IPS-NIHi11 (cell line): ENCODE measurements at regions not wholly inside any gene's neighbourhood (a gene's known extent, or its start where the extent isn't known, plus 50 kb on each side); places are given as distances from the start of the nearest gene placed in this dataset.

Source experiments
- DNase-seq: peaks from one replicate; pipeline ENCODE4 v3.0.0; 2012; ENCODE audit warnings: mixed read lengths, low spot score

- DNase-seq: no peak
Observed at GRCh38 chr10:88207121-88207546, 343.7 kb downstream of the PTEN start.

DNA sequence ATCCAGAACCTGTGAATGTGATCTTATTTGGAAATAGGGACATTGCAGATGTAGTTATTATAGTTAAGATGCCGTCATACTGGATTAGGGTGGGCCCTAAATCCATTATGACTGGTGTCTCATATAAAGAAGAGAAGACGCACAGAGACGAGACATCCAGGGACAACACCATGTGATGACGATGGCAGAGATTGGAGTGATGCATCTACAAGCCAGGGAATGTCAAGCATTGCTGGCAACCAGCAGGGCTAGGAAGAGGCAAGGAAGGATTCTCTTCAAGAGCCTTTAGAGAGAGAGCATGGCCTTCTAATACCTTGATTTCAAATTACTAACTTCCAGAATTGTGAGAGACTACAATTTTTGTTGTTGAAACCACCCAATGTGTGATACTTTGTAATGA, 345.8 kb downstream of the PTEN start:
- DNase-seq: no peak

GRCh38 chr10:88209837-88210561, 346.6 kb downstream of the PTEN start:
- no peak for DNase-seq

DNA sequence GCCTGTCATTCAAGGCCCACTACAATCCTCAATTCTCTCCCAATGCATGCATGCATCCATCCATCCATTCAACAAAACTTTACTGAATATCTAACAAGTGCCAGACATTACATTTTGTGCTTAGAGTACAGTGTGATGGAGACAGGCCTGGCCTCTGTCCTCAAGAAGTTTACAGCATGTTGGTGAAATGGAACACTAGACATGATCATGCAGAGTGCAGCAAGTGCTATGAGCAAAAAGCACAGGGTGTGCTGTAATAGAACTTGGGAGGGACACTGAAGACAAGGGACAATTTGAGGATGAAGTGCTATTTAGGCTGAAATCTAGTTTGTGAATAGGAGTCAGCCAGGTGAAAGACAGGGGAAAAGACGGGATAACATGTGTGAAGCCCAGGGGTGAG, 347.8 kb downstream of the PTEN start:
- DNase-seq: no peak

GRCh38 chr10:88212069-88212468, 348.6 kb downstream of the PTEN start:
- DNase-seq: no peak

- DNase-seq: no peak
Observed at GRCh38 chr10:88213065-88213605, 349.7 kb downstream of the PTEN start.

- DNase-seq: no peak
Observed at GRCh38 chr10:88216976-88217375, 353.6 kb downstream of the PTEN start.

GRCh38 chr10:88218362-88218761, 354.9 kb downstream of the PTEN start:
- DNase-seq: no peak

- no peak for DNase-seq
Observed at GRCh38 chr10:88219753-88220152, 356.3 kb downstream of the PTEN start.

- no peak for DNase-seq
Observed at GRCh38 chr10:88221010-88221973, 357.9 kb downstream of the PTEN start.

- no peak for DNase-seq
Observed at GRCh38 chr10:88222881-88223280, 359.5 kb downstream of the PTEN start.
